GM23248 (cell line): ENCODE measurements at regions not wholly inside any gene's neighbourhood (a gene's known extent, or its start where the extent isn't known, plus 50 kb on each side); places are given as distances from the start of the nearest gene placed in this dataset.

Experiments
- EZH2 ChIP-seq: fragments of 200-600 bp; sonication (generic); IDR thresholded peaks from 2 replicates; pipeline ENCODE4 v1.6.1; 2018; ENCODE audit warnings: antibody characterized with exemption, mild to moderate bottlenecking; ENCODE audit not compliant: insufficient read depth, poor library complexity, severe bottlenecking
- EZH2phosphoT487 ChIP-seq: fragments of 200-600 bp; sonication (generic); IDR thresholded peaks from 2 replicates; pipeline ENCODE4 v1.6.1; 2018; ENCODE audit warnings: antibody characterized with exemption, moderate library complexity, mild to moderate bottlenecking, low read depth; ENCODE audit not compliant: insufficient read depth

DNA sequence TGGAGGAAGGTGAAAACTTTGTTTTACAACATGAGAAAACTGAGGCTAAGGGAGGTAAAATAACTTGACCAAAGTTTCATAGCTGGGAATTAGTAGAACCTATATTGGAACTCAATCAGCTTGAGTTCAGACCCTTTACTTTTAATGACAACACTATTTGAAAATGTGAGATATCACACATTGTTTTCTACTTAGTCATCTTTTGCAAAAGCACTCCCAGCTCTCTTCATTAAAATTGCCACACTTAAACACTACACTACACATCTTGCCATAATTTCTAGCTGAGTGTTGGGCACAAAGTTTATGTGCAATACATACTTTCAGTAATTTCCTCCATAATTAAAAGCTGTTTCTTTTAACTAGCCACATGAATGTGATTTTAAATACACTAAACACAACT is 230.4 kb upstream of the DCBLD2 start:
- TF ChIP-seq EZH2phosphoT487: no peak
- TF ChIP-seq EZH2: no peak
